GM23338 (cell line): ENCODE measurements at regions not wholly inside any gene's neighbourhood (a gene's known extent, or its start where the extent isn't known, plus 50 kb on each side); places are given as distances from the start of the nearest gene placed in this dataset.

Experiments used
- ATAC-seq: fragments of 200-7000 bp; cut with Tn5 transposase; 3 replicates; pipeline ENCODE4 v1.9.1; 2020
- DNase-seq: peaks from one replicate; pipeline ENCODE4 v3.0.0-alpha.2; 2015; ENCODE audit warnings: low spot score
- H2AFZ ChIP-seq: fragments of 200-600 bp; sonication (generic); 2 replicates; pipeline ENCODE4 v1.8.0; 2016; ENCODE audit warnings: antibody characterized with exemption, mild to moderate bottlenecking, moderate library complexity
- H3F3A ChIP-seq: fragments of 200-600 bp; sonication (generic); replicated peaks from 2 replicates; pipeline ENCODE4 v1.8.0; 2017; ENCODE audit warnings: antibody characterized with exemption, mixed run types, low read depth
- H3K27ac ChIP-seq: fragments of 200-600 bp; sonication (generic); 2 replicates; pipeline ENCODE4 v1.6.1; 2016; ENCODE audit warnings: low read depth
- H3K27me3 ChIP-seq: fragments of 200-600 bp; sonication (generic); 2 replicates; pipeline ENCODE4 v1.8.0; 2016; ENCODE audit warnings: mild to moderate bottlenecking, mixed run types, moderate library complexity; ENCODE audit not compliant: insufficient read depth
- H3K36me3 ChIP-seq: fragments of 200-600 bp; sonication (generic); 2 replicates; pipeline ENCODE4 v1.8.0; 2016; ENCODE audit warnings: mild to moderate bottlenecking; ENCODE audit not compliant: insufficient read depth
- H3K4me1 ChIP-seq: fragments of 200-600 bp; sonication (generic); 2 replicates; pipeline ENCODE4 v1.8.0; 2016; ENCODE audit warnings: mild to moderate bottlenecking, moderate library complexity; ENCODE audit not compliant: insufficient read depth
- H3K4me2 ChIP-seq: fragments of 200-600 bp; sonication (generic); 2 replicates; pipeline ENCODE4 v1.7.1; 2017; ENCODE audit warnings: mixed run types
- H3K4me3 ChIP-seq: fragments of 200-600 bp; sonication (generic); 2 replicates; pipeline ENCODE4 v1.6.1; 2016; ENCODE audit warnings: mixed run types
- H3K79me2 ChIP-seq: fragments of 200-600 bp; sonication (generic); replicated peaks from 2 replicates; pipeline ENCODE4 v1.8.0; 2017; ENCODE audit warnings: mild to moderate bottlenecking; ENCODE audit not compliant: insufficient read depth
- H3K9me2 ChIP-seq: fragments of 200-600 bp; sonication (generic); 2 replicates; pipeline ENCODE4 v1.8.0; 2017; ENCODE audit not compliant: insufficient read depth
- H4K20me1 ChIP-seq: fragments of 200-600 bp; sonication (generic); replicated peaks from 2 replicates; pipeline ENCODE4 v1.8.0; 2017; ENCODE audit warnings: mild to moderate bottlenecking; ENCODE audit not compliant: insufficient read depth
- H3K27ac Mint-ChIP-seq: 2 replicates; pipeline ENCODE4 v1.8.0; 2020; ENCODE audit warnings: inconsistent platforms, mild to moderate bottlenecking, moderate library complexity, mixed read lengths
- H3K27me3 Mint-ChIP-seq: 3 replicates; pipeline ENCODE4 v1.8.0; 2022; ENCODE audit warnings: low read depth, mild to moderate bottlenecking, moderate library complexity, mixed read lengths, inconsistent platforms; ENCODE audit not compliant: insufficient read depth, poor library complexity
- H3K36me3 Mint-ChIP-seq: 3 replicates; pipeline ENCODE4 v1.8.0; 2021; ENCODE audit warnings: low read depth, mild to moderate bottlenecking, inconsistent platforms, moderate library complexity, mixed read lengths
- H3K4me1 Mint-ChIP-seq: 3 replicates; pipeline ENCODE4 v1.8.0; 2020; ENCODE audit warnings: mild to moderate bottlenecking, inconsistent platforms, mixed read lengths
- H3K4me3 Mint-ChIP-seq: 3 replicates; pipeline ENCODE4 v1.8.0; 2021; ENCODE audit warnings: moderate library complexity, mild to moderate bottlenecking, inconsistent platforms, mixed read lengths
- H3K9me3 Mint-ChIP-seq: 3 replicates; pipeline ENCODE4 v1.8.0; 2020; ENCODE audit warnings: moderate library complexity, mild to moderate bottlenecking, inconsistent platforms, mixed read lengths
- CTCF ChIP-seq, 2 experiments: fragments of 200-600 bp in 1 of 2; sonication (generic) in 1 of 2; conservative IDR thresholded peaks; 2 replicates each; pipeline versions ENCODE4 v1.5.1 to v1.6.1; 2016 to 2017; ENCODE audit warnings: antibody characterized with exemption in 2 of 2, low read depth in 2 of 2, mild to moderate bottlenecking in 2 of 2, moderate library complexity in 1 of 2
- ETS1 ChIP-seq: IDR thresholded peaks from 2 replicates; pipeline ENCODE4 v1.6.1; 2016; ENCODE audit warnings: antibody characterized with exemption
- EZH2 ChIP-seq: fragments of 200-600 bp; sonication (generic); IDR thresholded peaks from one replicate; pipeline ENCODE4 v1.8.0; 2017; ENCODE audit warnings: antibody characterized with exemption, mild to moderate bottlenecking, low read depth; ENCODE audit not compliant: unreplicated experiment
- EZH2phosphoT487 ChIP-seq: fragments of 200-600 bp; sonication (generic); IDR thresholded peaks from one replicate; pipeline ENCODE4 v1.8.1; 2018; ENCODE audit warnings: antibody characterized with exemption; ENCODE audit not compliant: unreplicated experiment
- NANOG ChIP-seq: IDR thresholded peaks from 2 replicates; pipeline ENCODE4 v1.6.1; 2016; ENCODE audit warnings: antibody characterized with exemption, borderline replicate concordance
- POLR2AphosphoS5 ChIP-seq: IDR thresholded peaks from 2 replicates; pipeline ENCODE4 v1.6.1; 2016; ENCODE audit warnings: antibody characterized with exemption, low read depth
- REST ChIP-seq: IDR thresholded peaks from one replicate; pipeline ENCODE4 v1.6.1; 2018; ENCODE audit warnings: antibody characterized with exemption; ENCODE audit not compliant: unreplicated experiment
- STAT1 ChIP-seq: IDR thresholded peaks from one replicate; pipeline ENCODE4 v1.6.1; 2016; ENCODE audit warnings: antibody characterized with exemption; ENCODE audit not compliant: unreplicated experiment
- ZNF114 ChIP-seq: fragments of 250-450 bp; sonication (Bioruptor Pico); IDR thresholded peaks from 2 replicates; pipeline ENCODE4 v1.5.0; 2020; ENCODE audit warnings: mild to moderate bottlenecking, moderate library complexity
- ZNF462 ChIP-seq: fragments of 250-450 bp; sonication (Bioruptor Pico); IDR thresholded peaks from 2 replicates; pipeline ENCODE4 v1.5.0; 2020; ENCODE audit warnings: mild to moderate bottlenecking, moderate library complexity

- TF ChIP-seq REST (no peak), POLR2AphosphoS5 (no peak), STAT1 (no peak), NANOG (no peak), EZH2 (no peak), ETS1 (no peak), ZNF462 (CRISPR knock-in tag) (no peak), CTCF (conservative IDR thresholded peaks at IDR 0.05; ENCODE audit: low read depth in 2 of 2) (no peak), ZNF114 (CRISPR knock-in tag) (no peak), EZH2phosphoT487 (no peak)
- no peak for ATAC-seq
- no peak overlapping the region for H3K27ac ChIP-seq
Observed at GRCh38 chr13:67554746-67555452, 324.8 kb upstream of the PCDH9 start.

More at GRCh38 chr13:67554746-67555452, 324.8 kb upstream of the PCDH9 start:
- Histone ChIP-seq H3K27me3 (no peaks in the 10 kb centered on the region), H2AFZ (no peak overlapping the region), H3K36me3 (no peaks in the 10 kb centered on the region), H3K9me2 (no peaks in the 10 kb centered on the region), H3F3A (no peaks in the 10 kb centered on the region), H3K79me2 (no peaks in the 10 kb centered on the region), H3K4me1 (no peaks in the 10 kb centered on the region), H3K4me3 (no peak overlapping the region), H4K20me1 (no peaks in the 10 kb centered on the region), H3K4me2 (no peak overlapping the region)
- Mint-ChIP-seq H3K36me3 (peaks cover 12% of the 10 kb centered on the region; the same call in 2 of the 3 replicates), H3K4me3 (no peak overlapping the region), H3K27ac (no peak overlapping the region), H3K27me3 (no peaks in the 10 kb centered on the region), H3K9me3 (peaks cover 15% of the 10 kb centered on the region), H3K4me1 (no peaks in the 10 kb centered on the region)
- no peak for DNase-seq
